Glomerular visceral epithelial cell (primary cell): ENCODE measurements at regions not wholly inside any gene's neighbourhood (a gene's known extent, or its start where the extent isn't known, plus 50 kb on each side); places are given as distances from the start of the nearest gene placed in this dataset.
"Not testable (repeated sequence)": the region's sequence is repeated elsewhere in the genome, so short reads cannot be mapped to it uniquely, and the experiment has no call there.

Experiments used
- DNase-seq: peaks from one replicate; pipeline ENCODE4 v3.0.0-alpha.2; 2016; ENCODE audit errors: extremely low spot score

- DNase-seq = no peak
Observed at GRCh38 chr21:17264182-17264581, 248.7 kb upstream of the CXADR start.

GRCh38 chr21:17269760-17270159 lies 243.1 kb upstream of the CXADR start:
- DNase-seq = no peak

GRCh38 chr21:17270229-17270628 lies 242.6 kb upstream of the CXADR start:
- DNase-seq = peak; percentile 16

- no peak for DNase-seq
Observed at GRCh38 chr21:17279663-17280062, 233.2 kb upstream of the CXADR start.

GRCh38 chr21:17293016-17293562 lies 219.8 kb upstream of the CXADR start:
- not testable (repeated sequence) for DNase-seq

- DNase-seq = no peak
Observed at GRCh38 chr21:17295997-17296396, 216.8 kb upstream of the CXADR start.

GRCh38 chr21:17299576-17299975 lies 213.3 kb upstream of the CXADR start:
- DNase-seq = not testable (repeated sequence)

- not testable (repeated sequence) for DNase-seq
Observed at GRCh38 chr21:17327715-17328114, 185.1 kb upstream of the CXADR start.

- no peak for DNase-seq
Observed at GRCh38 chr21:17334484-17334883, 178.4 kb upstream of the CXADR start.

- no peak for DNase-seq
Observed at GRCh38 chr21:17340081-17340480, 172.8 kb upstream of the CXADR start.

GRCh38 chr21:17343055-17343454 lies 169.8 kb upstream of the CXADR start:
- no peak for DNase-seq

GRCh38 chr21:17348357-17348756 lies 164.5 kb upstream of the CXADR start:
- DNase-seq = no peak

- DNase-seq = no peak
Observed at GRCh38 chr21:17348849-17349248, 164.0 kb upstream of the CXADR start.

- no peak for DNase-seq
Observed at GRCh38 chr21:17351766-17352165, 161.1 kb upstream of the CXADR start.

- DNase-seq = no peak
Observed at GRCh38 chr21:17352996-17353655, 159.7 kb upstream of the CXADR start.

GRCh38 chr21:17359781-17360180 lies 153.1 kb upstream of the CXADR start:
- DNase-seq = no peak

GRCh38 chr21:17368748-17369363 lies 144.0 kb upstream of the CXADR start:
- DNase-seq = no peak

GRCh38 chr21:17370263-17370662 lies 142.6 kb upstream of the CXADR start:
- no peak for DNase-seq

- no peak for DNase-seq
Observed at GRCh38 chr21:17370916-17371315, 141.9 kb upstream of the CXADR start.

- peak; percentile 50 for DNase-seq
Observed at GRCh38 chr21:17371450-17371849, 141.4 kb upstream of the CXADR start.

- DNase-seq = no peak
Observed at GRCh38 chr21:17372200-17372599, 140.6 kb upstream of the CXADR start.

- no peak for DNase-seq
Observed at GRCh38 chr21:17386498-17386897, 126.3 kb upstream of the CXADR start.

GRCh38 chr21:17387030-17387617 lies 125.7 kb upstream of the CXADR start:
- peak; percentile 72 for DNase-seq
